SK-N-SH (cell line): ENCODE measurements at regions not wholly inside any gene's neighbourhood (a gene's known extent, or its start where the extent isn't known, plus 50 kb on each side); places are given as distances from the start of the nearest gene placed in this dataset.

Experiments used
- TAF1 ChIP-seq: IDR thresholded peaks from 2 replicates; pipeline ENCODE4 v1.6.1; 2012; ENCODE audit warnings: low read depth, mild to moderate bottlenecking, low read length, moderate library complexity, borderline replicate concordance
- TEAD4 ChIP-seq: IDR thresholded peaks from 2 replicates; pipeline ENCODE4 v1.4.0; 2012; ENCODE audit warnings: mild to moderate bottlenecking, borderline replicate concordance; ENCODE audit not compliant: insufficient read depth
- TF ChIP-seq, protein P1 (sequence below): IDR thresholded peaks from 2 replicates; pipeline ENCODE4 v1.4.0; 2012; ENCODE audit warnings: low read depth

DNA sequence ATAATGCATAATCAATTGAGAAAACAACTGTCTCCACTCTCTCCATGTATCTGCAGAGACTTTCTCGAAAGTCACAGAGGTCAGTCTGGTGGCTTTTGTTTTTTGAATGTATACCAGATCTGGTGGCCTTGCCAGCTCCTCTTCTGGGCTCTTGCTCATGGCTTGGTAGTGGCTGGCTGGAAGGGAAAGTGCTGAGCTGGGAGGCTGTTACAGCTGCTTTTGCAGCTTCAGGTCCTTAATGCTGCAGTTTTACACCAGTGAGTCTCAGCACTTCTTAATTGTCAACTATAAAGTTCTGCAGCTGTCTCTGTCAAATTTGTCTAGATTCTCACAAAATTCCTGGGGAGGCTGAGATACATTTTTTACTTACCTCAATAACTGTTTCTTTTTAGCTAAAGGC is 390.0 kb downstream of the GRXCR1 start:
- TF ChIP-seq TAF1: no peak
- TF ChIP-seq, protein P1, sequence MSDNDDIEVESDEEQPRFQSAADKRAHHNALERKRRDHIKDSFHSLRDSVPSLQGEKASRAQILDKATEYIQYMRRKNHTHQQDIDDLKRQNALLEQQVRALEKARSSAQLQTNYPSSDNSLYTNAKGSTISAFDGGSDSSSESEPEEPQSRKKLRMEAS: no peak
- TF ChIP-seq TEAD4: no peak
